LNCAP (cell line): ENCODE measurements at regions not wholly inside any gene's neighbourhood (a gene's known extent, or its start where the extent isn't known, plus 50 kb on each side); places are given as distances from the start of the nearest gene placed in this dataset.

Experiments
- CTCF ChIP-seq: fragments of 450-650 bp; IDR thresholded peaks from 2 replicates; pipeline ENCODE4 v1.5.1; 2017; ENCODE audit warnings: mild to moderate bottlenecking

GRCh38 chr12:125583071-125583470 lies 517.8 kb downstream of the AACS start:
- no peak for TF ChIP-seq CTCF

GRCh38 chr12:125586441-125586840 lies 521.2 kb downstream of the AACS start:
- no peak for TF ChIP-seq CTCF

- no peak for TF ChIP-seq CTCF
Measured at GRCh38 chr12:125593269-125593668, 528.0 kb downstream of the AACS start.

- TF ChIP-seq CTCF = no peak
Measured at GRCh38 chr12:125604976-125605375, 539.7 kb downstream of the AACS start.

GRCh38 chr12:125606312-125606711 lies 541.1 kb downstream of the AACS start:
- TF ChIP-seq CTCF = no peak

GRCh38 chr12:125610292-125610691 lies 545.1 kb downstream of the AACS start:
- no peak for TF ChIP-seq CTCF

- TF ChIP-seq CTCF = no peak
Measured at GRCh38 chr12:125610971-125611370, 545.7 kb downstream of the AACS start.

- no peak for TF ChIP-seq CTCF
Measured at GRCh38 chr12:125614058-125614457, 548.8 kb downstream of the AACS start.
